ENCODE measurements at regions not wholly inside any gene's neighbourhood (a gene's known extent, or its start where the extent isn't known, plus 50 kb on each side); places are given as distances from the start of the nearest gene placed in this dataset.

GRCh38 chr2:237171396-237171795, 85.7 kb downstream of the COPS8 start:
- DNase-seq: no peak

- no peak for DNase-seq
These were observed 86.2 kb downstream of the COPS8 start for GRCh38 chr2:237171881-237172280.

- DNase-seq: no peak
These were observed 91.4 kb downstream of the COPS8 start for GRCh38 chr2:237177052-237177451.

GRCh38 chr2:237177986-237178385, 92.3 kb downstream of the COPS8 start:
- no peak for DNase-seq

GRCh38 chr2:237178396-237178795, 92.7 kb downstream of the COPS8 start:
- DNase-seq: no peak

DNA sequence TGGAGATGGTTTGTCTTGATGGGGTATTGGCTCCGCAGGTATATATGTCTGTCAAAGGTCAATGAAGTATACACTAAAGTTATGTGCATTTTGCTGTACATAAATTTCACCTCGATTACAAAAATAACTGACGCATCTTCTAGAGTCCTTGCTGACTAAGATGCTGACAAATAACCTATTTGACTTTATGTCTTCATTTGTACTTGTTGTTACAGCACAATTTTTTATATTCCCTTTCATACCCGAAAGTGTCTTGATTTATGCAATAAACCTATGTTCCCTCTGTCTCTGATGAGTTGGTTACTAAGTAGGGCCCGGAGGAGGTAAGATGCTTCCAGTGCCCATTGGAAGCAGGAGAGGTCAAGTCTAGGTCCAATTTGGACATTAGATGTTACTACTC, 93.5 kb downstream of the COPS8 start:
- DNase-seq: no peak

GRCh38 chr2:237180187-237180586, 94.5 kb downstream of the COPS8 start:
- no peak for DNase-seq

GRCh38 chr2:237180987-237181386, 95.3 kb downstream of the COPS8 start:
- DNase-seq: no peak

- no peak for DNase-seq
These were observed 96.2 kb downstream of the COPS8 start for GRCh38 chr2:237181844-237182243.

DNA sequence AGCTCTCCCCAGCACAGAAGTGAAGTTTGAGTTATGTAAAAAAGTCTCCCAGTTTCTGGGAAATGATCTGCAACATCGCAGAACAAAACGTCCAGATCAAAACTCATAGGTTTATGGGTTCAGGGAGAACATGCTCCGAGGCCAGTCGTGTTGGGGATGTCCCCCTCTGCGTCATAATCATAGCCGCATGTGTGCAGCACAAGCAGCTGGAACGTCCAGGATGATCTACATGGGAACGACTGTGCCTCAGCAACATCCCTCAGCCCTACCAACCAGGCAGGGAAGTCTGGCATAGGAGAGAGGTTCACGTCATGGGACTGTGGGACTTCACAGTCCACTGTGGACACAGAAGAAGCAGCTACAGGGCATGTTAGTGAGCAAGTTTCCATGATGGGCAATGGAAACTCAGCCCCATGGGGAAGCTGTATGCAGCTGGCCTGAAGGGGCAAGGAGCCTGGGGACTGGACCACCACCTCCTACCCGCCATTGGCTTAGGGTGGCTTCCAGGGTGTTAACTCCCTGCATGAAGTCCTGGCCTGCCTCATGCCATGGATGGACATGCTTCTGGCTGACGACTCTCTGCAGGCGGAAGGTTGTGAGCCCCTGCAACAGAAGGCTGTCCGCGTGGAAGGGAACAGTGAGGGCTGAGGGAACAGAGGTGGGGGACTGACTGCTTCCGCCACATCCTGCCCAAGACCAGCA, 96.9 kb downstream of the COPS8 start:
- no peak for DNase-seq

GRCh38 chr2:237184192-237184918, 98.7 kb downstream of the COPS8 start:
- DNase-seq: no peak

GRCh38 chr2:237184919-237185552, 99.3 kb downstream of the COPS8 start:
- DNase-seq: no peak

DNA sequence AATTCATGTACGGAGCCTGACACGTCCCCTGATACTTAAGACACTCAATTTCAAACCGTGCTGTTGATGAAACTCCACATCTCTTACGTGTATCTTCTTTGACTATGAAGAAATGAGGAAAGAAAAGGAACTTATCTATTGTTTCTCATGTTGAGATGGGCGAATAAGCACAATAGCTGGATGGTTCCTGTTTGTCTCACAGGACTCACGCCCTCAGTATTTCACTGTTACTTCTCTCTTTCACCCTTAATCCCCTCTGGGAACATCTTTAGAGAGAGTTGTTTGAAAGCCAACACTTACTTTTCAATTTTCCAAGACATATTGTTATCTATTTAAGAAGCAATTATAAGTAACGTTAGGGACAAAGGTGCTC, 99.8 kb downstream of the COPS8 start:
- DNase-seq: no peak

DNA sequence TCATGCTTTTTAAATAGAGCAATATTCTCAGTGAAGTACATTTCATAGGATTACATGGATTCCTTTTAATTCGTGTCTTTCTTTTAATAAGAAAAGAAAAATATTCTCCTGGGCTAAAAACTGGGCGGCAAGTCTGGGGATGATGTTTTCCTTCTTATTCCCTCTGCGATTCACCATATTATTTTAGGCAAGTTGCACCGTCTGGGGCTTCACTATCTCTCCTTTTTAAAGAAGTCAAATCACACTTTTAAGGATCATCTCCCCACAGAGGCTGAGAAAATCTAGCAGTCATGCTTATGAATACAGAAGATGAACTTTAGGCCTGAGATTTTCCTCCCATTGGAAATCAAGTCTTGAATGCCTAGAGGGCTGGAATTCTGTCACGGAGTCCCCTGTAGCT, 104.1 kb downstream of the COPS8 start:
- DNase-seq: no peak

GRCh38 chr2:237190966-237191713, 105.5 kb downstream of the COPS8 start:
- DNase-seq: no peak

DNA sequence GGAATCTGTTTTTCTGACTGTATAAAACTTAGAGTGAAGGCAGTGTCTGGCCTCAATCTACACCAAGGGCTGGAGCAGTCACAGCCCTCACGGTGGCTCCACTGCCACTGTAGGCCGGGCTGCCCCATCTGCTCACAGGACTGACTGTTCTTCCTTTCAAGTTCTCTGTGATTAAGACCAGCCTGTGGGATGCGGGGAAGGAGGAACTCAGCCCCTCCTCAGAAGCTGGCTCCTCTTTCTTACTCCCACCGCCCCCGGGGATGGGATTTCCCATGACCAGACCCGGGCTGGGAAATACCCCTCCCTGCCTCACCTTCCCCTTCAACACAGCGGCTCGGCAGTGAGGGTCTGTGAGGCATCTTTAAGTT, 106.0 kb downstream of the COPS8 start:
- DNase-seq: no peak

DNA sequence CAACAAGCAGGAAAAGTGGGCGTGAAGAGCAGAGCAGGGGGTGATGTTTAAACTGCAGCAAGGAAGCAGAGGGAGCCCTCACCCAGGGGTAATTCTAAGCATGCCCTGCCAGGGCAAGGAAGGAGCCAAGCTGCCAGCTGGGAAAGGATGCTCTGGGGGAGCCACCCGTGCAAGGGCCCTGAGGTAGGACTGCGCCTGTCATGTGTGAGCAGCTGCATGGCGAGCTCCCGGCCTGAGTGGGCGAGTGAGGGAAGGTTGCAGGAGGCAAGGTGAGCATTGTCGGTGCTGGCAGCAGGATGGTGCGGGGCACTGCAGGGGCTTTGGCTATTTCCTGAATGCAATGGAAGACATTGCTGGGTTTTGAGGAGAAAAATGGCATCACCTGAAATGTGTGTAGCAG, 107.2 kb downstream of the COPS8 start:
- DNase-seq: no peak

GRCh38 chr2:237193436-237193835, 107.7 kb downstream of the COPS8 start:
- DNase-seq: no peak

DNA sequence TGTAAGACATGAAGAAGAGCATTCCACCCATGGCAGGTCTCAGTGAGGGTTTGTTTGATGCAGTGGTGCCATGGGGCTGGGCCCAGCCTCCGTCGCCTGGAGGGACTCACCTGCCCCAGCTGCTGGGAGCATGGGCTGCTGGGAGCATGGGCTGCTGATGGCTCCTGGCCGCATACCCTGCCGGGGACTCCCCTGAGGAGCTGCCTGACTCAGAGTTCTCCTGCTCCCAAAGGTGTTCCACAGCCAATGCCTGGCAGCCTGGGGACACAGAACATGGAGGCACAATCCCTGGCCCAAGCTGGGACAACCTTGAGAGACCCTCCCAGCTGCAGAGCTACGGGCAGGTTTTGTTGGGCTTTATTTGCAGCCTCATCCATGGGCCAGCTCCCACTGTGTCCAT, 108.4 kb downstream of the COPS8 start:
- no peak for DNase-seq

GRCh38 chr2:237194906-237195305, 109.2 kb downstream of the COPS8 start:
- DNase-seq: no peak

GRCh38 chr2:237195396-237196120, 109.9 kb downstream of the COPS8 start:
- no peak for DNase-seq

- no peak for DNase-seq
These were observed 110.7 kb downstream of the COPS8 start for GRCh38 chr2:237196409-237196808.
